Gastroesophageal sphincter (tissue), 4 donors: ENCODE measurements at regions not wholly inside any gene's neighbourhood (a gene's known extent, or its start where the extent isn't known, plus 50 kb on each side); places are given as distances from the start of the nearest gene placed in this dataset.

Source experiments
- ATAC-seq: fragments of 150-250 bp; one replicate; pipeline ENCODE4 v1.9.1; 2016; ENCODE audit warnings: mild to moderate bottlenecking, moderate library complexity
- H3K27ac ChIP-seq, 4 donors: fragments of 200-600 bp; sonication (generic) in 3 of 4; 1 replicate in 3 of 4; 2 replicates in 1 of 4; pipeline ENCODE4 v1.5.1; 2016 to 2019
- H3K27me3 ChIP-seq: fragments of 200-600 bp; sonication (generic); one replicate; pipeline ENCODE4 v1.5.1; 2019
- H3K36me3 ChIP-seq, 2 donors: fragments of 200-600 bp; sonication (generic); one replicate each; pipeline ENCODE4 v1.5.1; 2019; ENCODE audit warnings: control low read depth in 1 of 2
- H3K4me1 ChIP-seq, 3 donors: fragments of 200-600 bp; sonication (generic); 1 replicate in 2 of 3; 2 replicates in 1 of 3; pipeline ENCODE4 v1.5.1; 2016 to 2019; ENCODE audit warnings: control low read depth in 2 of 3
- H3K4me3 ChIP-seq, 2 donors: fragments of 200-600 bp; sonication (generic); one replicate each; pipeline ENCODE4 v1.5.1; 2019; ENCODE audit warnings: mild to moderate bottlenecking in 1 of 2, moderate library complexity in 1 of 2
- H3K9me3 ChIP-seq, 3 donors: fragments of 200-600 bp; sonication (generic); one replicate each; pipeline ENCODE4 v1.5.1; 2017 to 2019; ENCODE audit warnings: control low read depth in 2 of 3
- EP300 ChIP-seq: sonication (generic); formaldehyde crosslinking; IDR thresholded peaks from one replicate; pipeline ENCODE4 v1.6.1; 2017; ENCODE audit warnings: antibody characterized with exemption, mild to moderate bottlenecking
- POLR2A ChIP-seq, 2 donors: fragments of 450-650 bp; IDR thresholded peaks; one replicate each; pipeline ENCODE4 v1.6.1; 2017; ENCODE audit warnings: antibody characterized with exemption in 2 of 2, mild to moderate bottlenecking in 2 of 2, moderate library complexity in 1 of 2
- POLR2AphosphoS5 ChIP-seq: sonication (generic); formaldehyde crosslinking; IDR thresholded peaks from one replicate; pipeline ENCODE4 v1.6.1; 2017; ENCODE audit warnings: antibody characterized with exemption
- WGBS, 2 donors: methylation state at CpG; one replicate each; pipeline ENCODE4 v1.1.5; 2018; ENCODE audit warnings: low coverage in 1 of 2; 5-methylcytosine and 5-hydroxymethylcytosine counted together
- TF ChIP-seq, protein P1 (sequence below), 4 experiments: fragments of 200-600 bp in 2 of 4; fragments of 450-650 bp in 2 of 4; sonication (generic) in 1 of 4; IDR thresholded peaks; one replicate each; pipeline ENCODE4 v1.5.1; 2017 to 2019; ENCODE audit warnings: antibody characterized with exemption in 4 of 4, mild to moderate bottlenecking in 2 of 4, moderate library complexity in 2 of 4

DNA sequence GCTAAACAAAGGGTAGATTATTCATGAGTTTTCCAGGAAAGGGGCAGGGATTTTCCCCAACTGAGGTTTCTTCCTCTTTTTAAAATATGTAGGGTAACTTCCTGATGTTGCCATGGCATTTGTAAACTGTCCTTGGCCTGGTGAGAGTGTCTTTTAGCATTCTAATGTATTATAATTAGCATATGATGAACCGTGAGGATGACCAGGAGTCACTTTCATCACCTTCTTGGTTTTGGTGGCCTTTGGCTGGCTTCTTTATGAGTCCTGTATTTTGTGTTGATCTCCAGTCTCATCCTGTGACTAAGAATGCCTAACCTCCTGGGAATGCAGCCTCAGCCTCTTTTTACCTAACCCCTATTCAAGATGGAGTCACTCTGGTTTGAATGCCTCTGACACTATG is 391.0 kb upstream of the LINC00305 start:
- H3K36me3 ChIP-seq: no peaks in the 10 kb centered on the region
- H3K27ac ChIP-seq: no peak overlapping the region
- WGBS, 2 donors: 55 to 58% methylated on average over 1 of the region's 1 CpG
- no peaks in the 10 kb centered on the region for H3K9me3 ChIP-seq
- ATAC-seq: no peak
- H3K27me3 ChIP-seq: no peaks in the 10 kb centered on the region
- no peak for TF ChIP-seq POLR2A (IDR thresholded peaks at IDR 0.05)
- TF ChIP-seq, protein P1, sequence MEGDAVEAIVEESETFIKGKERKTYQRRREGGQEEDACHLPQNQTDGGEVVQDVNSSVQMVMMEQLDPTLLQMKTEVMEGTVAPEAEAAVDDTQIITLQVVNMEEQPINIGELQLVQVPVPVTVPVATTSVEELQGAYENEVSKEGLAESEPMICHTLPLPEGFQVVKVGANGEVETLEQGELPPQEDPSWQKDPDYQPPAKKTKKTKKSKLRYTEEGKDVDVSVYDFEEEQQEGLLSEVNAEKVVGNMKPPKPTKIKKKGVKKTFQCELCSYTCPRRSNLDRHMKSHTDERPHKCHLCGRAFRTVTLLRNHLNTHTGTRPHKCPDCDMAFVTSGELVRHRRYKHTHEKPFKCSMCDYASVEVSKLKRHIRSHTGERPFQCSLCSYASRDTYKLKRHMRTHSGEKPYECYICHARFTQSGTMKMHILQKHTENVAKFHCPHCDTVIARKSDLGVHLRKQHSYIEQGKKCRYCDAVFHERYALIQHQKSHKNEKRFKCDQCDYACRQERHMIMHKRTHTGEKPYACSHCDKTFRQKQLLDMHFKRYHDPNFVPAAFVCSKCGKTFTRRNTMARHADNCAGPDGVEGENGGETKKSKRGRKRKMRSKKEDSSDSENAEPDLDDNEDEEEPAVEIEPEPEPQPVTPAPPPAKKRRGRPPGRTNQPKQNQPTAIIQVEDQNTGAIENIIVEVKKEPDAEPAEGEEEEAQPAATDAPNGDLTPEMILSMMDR (IDR thresholded peaks at IDR 0.05): no peak
- no peak for TF ChIP-seq POLR2AphosphoS5
- no peak for TF ChIP-seq EP300
- no peaks in the 10 kb centered on the region for H3K4me1 ChIP-seq
- H3K4me3 ChIP-seq: no peak overlapping the region

DNA sequence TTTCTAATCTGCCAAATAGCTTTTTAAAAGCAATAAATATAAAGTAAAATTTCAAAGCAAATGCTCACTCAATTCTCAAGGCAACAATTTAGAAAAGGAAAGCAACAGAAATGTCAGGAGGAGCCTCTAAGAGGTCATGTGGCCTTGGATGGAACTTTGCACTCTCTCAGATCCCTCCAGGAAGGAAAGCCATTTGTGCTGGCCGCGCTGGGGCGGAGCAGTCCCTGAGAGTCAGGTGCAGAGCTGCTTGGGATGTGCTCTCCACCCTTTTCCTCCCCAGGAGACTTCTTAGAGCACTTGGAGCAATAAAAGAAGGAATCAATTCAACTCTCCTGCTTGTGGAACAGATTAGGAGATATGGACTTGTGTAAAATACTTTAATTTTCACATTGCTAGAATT is 379.8 kb upstream of the LINC00305 start:
- Histone ChIP-seq H3K27me3 (no peaks in the 10 kb centered on the region), H3K4me1 (no peaks in the 10 kb centered on the region), H3K9me3 (peaks cover 0 to 5% (median 0%) of the 10 kb centered on the region in 3 donors), H3K4me3 (no peak overlapping the region), H3K36me3 (no peaks in the 10 kb centered on the region), H3K27ac (no peak overlapping the region)
- 72 to 95% methylated on average over 3 of the region's 3 CpGs for WGBS, 2 donors
- TF ChIP-seq, protein P1 (IDR thresholded peaks at IDR 0.05): no peak
- TF ChIP-seq POLR2AphosphoS5: no peak
- TF ChIP-seq EP300: no peak
- no peak for TF ChIP-seq POLR2A (IDR thresholded peaks at IDR 0.05)
- ATAC-seq: no peak

DNA sequence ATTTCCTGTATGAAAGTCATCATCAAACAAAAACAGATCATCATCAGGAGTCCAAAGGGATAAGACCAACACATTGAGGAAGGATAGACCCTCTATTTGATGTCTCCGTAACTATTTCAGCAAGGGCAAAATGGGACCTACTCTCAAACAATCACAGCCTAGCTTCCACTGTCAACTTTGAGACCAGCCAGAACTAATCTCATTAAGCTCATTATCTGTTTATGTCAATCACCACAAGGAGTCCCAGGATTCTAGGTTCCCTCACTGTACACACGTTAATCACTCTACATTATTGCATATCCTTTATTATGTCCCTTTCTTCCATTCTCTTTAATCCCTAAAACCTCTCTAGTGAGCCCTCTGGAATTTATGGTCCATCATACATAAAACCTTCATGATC is 370.3 kb upstream of the LINC00305 start:
- Histone ChIP-seq H3K4me3 (no peak overlapping the region), H3K36me3 (no peaks in the 10 kb centered on the region), H3K27me3 (no peaks in the 10 kb centered on the region), H3K9me3 (no peaks in the 10 kb centered on the region), H3K4me1 (no peaks in the 10 kb centered on the region), H3K27ac (no peak overlapping the region)
- no peak for ATAC-seq
- TF ChIP-seq EP300 (no peak), POLR2AphosphoS5 (no peak), POLR2A (IDR thresholded peaks at IDR 0.05) (no peak)
- TF ChIP-seq, protein P1 (IDR thresholded peaks at IDR 0.05): no peak
- WGBS, 2 donors: 79 to 81% methylated on average over 2 of the region's 2 CpGs

DNA sequence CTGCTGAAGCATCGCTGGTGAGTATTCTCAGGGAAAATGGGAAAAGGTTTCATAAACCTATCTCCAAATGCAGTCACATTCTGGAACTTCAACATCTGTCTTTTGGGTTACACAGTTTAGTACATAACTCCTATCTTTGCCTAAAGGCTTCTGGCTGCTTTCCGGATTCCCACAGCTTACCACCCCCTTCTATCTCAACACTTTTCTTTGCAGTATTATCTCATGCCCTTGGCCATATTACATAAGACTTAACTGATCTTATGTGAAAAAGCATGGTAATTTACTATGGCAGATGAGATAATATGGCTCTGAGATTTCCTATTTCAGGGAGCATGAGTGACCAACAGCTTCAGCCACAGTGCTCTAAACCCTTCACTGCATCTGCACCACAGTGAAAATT is 369.3 kb upstream of the LINC00305 start:
- Histone ChIP-seq H3K4me1 (no peaks in the 10 kb centered on the region), H3K27me3 (no peaks in the 10 kb centered on the region), H3K36me3 (no peaks in the 10 kb centered on the region), H3K27ac (no peak overlapping the region), H3K4me3 (no peak overlapping the region), H3K9me3 (no peaks in the 10 kb centered on the region)
- TF ChIP-seq, protein P1 (IDR thresholded peaks at IDR 0.05): no peak
- TF ChIP-seq POLR2AphosphoS5 (no peak), EP300 (no peak)
- 95% methylated on average over 2 of the region's 2 CpGs; no CpG with 5 or more reads in 1 of the 2 donors for WGBS, 2 donors
- ATAC-seq: no peak

DNA sequence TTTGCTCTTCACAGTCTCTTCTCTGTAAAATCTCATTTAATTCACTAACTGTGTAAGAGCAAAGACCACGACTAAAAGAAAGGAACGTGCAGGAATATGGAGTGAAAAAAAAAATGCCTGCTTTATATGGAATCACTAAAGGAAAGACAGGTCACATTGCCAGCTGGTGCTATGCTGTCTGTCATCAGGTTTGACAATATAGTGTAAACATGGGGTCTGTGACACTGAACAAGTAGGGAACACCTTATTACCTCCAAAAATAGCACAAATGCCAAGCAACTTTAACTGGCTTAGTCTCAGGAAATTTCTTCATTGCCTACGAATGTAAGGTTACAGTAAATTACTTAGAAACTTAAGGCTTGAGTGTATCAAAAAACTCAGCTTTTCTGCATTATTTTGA is 364.5 kb upstream of the LINC00305 start:
- Histone ChIP-seq H3K4me1 (no peaks in the 10 kb centered on the region), H3K36me3 (no peaks in the 10 kb centered on the region), H3K4me3 (no peak overlapping the region), H3K9me3 (no peaks in the 10 kb centered on the region), H3K27ac (no peak overlapping the region), H3K27me3 (no peaks in the 10 kb centered on the region)
- WGBS, 2 donors: 20 to 34% methylated on average over 3 of the region's 3 CpGs
- no peak for TF ChIP-seq POLR2A (IDR thresholded peaks at IDR 0.05)
- ATAC-seq: no peak

DNA sequence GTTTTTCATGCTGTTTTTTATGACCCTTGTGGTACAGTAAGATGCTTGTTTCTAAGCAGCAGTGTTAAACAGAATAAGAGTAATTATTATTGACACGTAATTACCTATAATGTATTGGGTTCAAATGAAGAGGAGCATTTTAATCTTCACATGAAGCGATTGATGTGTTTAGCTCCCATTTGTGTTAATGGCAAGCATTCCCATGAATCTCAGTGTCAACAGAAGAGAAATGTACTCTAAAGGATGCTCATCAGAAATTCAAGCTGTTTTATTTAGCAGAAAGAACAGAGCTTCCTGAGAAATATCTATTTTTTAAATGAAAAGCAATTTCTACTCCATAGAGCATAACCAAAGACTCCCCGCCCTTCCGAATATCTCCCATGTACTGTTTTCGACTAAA is 341.3 kb upstream of the LINC00305 start:
- H3K36me3 ChIP-seq: no peaks in the 10 kb centered on the region
- 72 to 79% methylated on average over 5 of the region's 5 CpGs for WGBS, 2 donors
- no peaks in the 10 kb centered on the region for H3K4me1 ChIP-seq
- no peaks in the 10 kb centered on the region for H3K9me3 ChIP-seq
- no peak overlapping the region for H3K4me3 ChIP-seq
- no peak for ATAC-seq
- no peaks in the 10 kb centered on the region for H3K27me3 ChIP-seq
- TF ChIP-seq POLR2AphosphoS5 (no peak), POLR2A (IDR thresholded peaks at IDR 0.05) (no peak), EP300 (no peak)
- TF ChIP-seq, protein P1 (IDR thresholded peaks at IDR 0.05): no peak
- no peak overlapping the region for H3K27ac ChIP-seq
